ENCODE measurements at regions not wholly inside any gene's neighbourhood (a gene's known extent, or its start where the extent isn't known, plus 50 kb on each side); places are given as distances from the start of the nearest gene placed in this dataset.

GRCh38 chr4:56209767-56210166 is 177.5 kb downstream of the AASDH start:
- Histone ChIP-seq H3K4me3 (no peak overlapping the region), H3K27ac (no peak overlapping the region), H3K27me3 (no peaks in the 10 kb centered on the region), H3K36me3 (no peaks in the 10 kb centered on the region), H3K9me3 (no peaks in the 10 kb centered on the region), H3K4me1 (no peaks in the 10 kb centered on the region)
- no peak for TF ChIP-seq CTCF (IDR thresholded peaks at IDR 0.05)
- intact Hi-C loops (cut with DNase I), result no loop called here
- DNase-seq, result no peak
- ATAC-seq, result no peak

- no peaks in the 10 kb centered on the region for H3K36me3 ChIP-seq
- H3K4me3 ChIP-seq, result no peak overlapping the region
- DNase-seq, result no peak
- no peaks in the 10 kb centered on the region for H3K27me3 ChIP-seq
- no peak for ATAC-seq
- TF ChIP-seq CTCF (IDR thresholded peaks at IDR 0.05), result no peak
- intact Hi-C loops (cut with DNase I), result no loop called here
- no peaks in the 10 kb centered on the region for H3K9me3 ChIP-seq
- H3K4me1 ChIP-seq, result no peaks in the 10 kb centered on the region
- H3K27ac ChIP-seq, result no peak overlapping the region
Observed at GRCh38 chr4:56208103-56208502, 179.2 kb downstream of the AASDH start.

- Histone ChIP-seq H3K27ac (no peak overlapping the region), H3K27me3 (no peaks in the 10 kb centered on the region), H3K36me3 (no peaks in the 10 kb centered on the region), H3K4me3 (no peak overlapping the region), H3K4me1 (no peaks in the 10 kb centered on the region), H3K9me3 (no peaks in the 10 kb centered on the region)
- TF ChIP-seq CTCF (IDR thresholded peaks at IDR 0.05), result no peak
- DNase-seq (no peak), ATAC-seq (no peak)
- intact Hi-C loops (cut with DNase I), result no loop called here
Observed at GRCh38 chr4:56206258-56206657, 181.0 kb downstream of the AASDH start.

- intact Hi-C loops (cut with DNase I), result no loop called here
- no peak for TF ChIP-seq CTCF (IDR thresholded peaks at IDR 0.05)
- no peak for ATAC-seq
- H3K4me3 ChIP-seq, result no peak overlapping the region
- H3K27me3 ChIP-seq, result no peaks in the 10 kb centered on the region
- H3K4me1 ChIP-seq, result no peaks in the 10 kb centered on the region
- H3K27ac ChIP-seq, result no peak overlapping the region
- no peaks in the 10 kb centered on the region for H3K36me3 ChIP-seq
- no peaks in the 10 kb centered on the region for H3K9me3 ChIP-seq
- DNase-seq, result no peak
Observed at GRCh38 chr4:56200275-56200674, 187.0 kb downstream of the AASDH start.

- DNase-seq (no peak), ATAC-seq (no peak)
- H3K27ac ChIP-seq, result no peak overlapping the region
- no peak for TF ChIP-seq CTCF (IDR thresholded peaks at IDR 0.05)
- H3K27me3 ChIP-seq, result no peaks in the 10 kb centered on the region
- H3K4me3 ChIP-seq, result no peak overlapping the region
- intact Hi-C loops (cut with DNase I), result no loop called here
- H3K36me3 ChIP-seq, result no peaks in the 10 kb centered on the region
- H3K4me1 ChIP-seq, result no peaks in the 10 kb centered on the region
- H3K9me3 ChIP-seq, result no peaks in the 10 kb centered on the region
Observed at GRCh38 chr4:56198265-56198664, 189.0 kb downstream of the AASDH start.

- intact Hi-C loops (cut with DNase I), result no loop called here
- no peak overlapping the region for H3K4me3 ChIP-seq
- DNase-seq, result no peak
Observed at GRCh38 chr4:56197387-56197786, 189.9 kb downstream of the AASDH start.

More at GRCh38 chr4:56197387-56197786, 189.9 kb downstream of the AASDH start:
- ATAC-seq, result no peak
- Histone ChIP-seq H3K4me1 (no peaks in the 10 kb centered on the region), H3K9me3 (no peaks in the 10 kb centered on the region), H3K27ac (no peak overlapping the region), H3K36me3 (no peaks in the 10 kb centered on the region), H3K27me3 (no peaks in the 10 kb centered on the region)
- no peak for TF ChIP-seq CTCF (IDR thresholded peaks at IDR 0.05)

All from upper lobe of right lung (tissue), 1 donor.